ENCODE measurements at regions not wholly inside any gene's neighbourhood (a gene's known extent, or its start where the extent isn't known, plus 50 kb on each side); places are given as distances from the start of the nearest gene placed in this dataset.

GRCh38 chr4:176404621-176405020 is 84.9 kb downstream of the SPCS3 start:
- Mint-ChIP-seq H3K27me3 (no peaks in the 10 kb centered on the region), H3K27ac (no peak overlapping the region), H3K9me3 (ENCODE audit: low read depth) (no peaks in the 10 kb centered on the region), H3K4me3 (ENCODE audit: low read depth) (no peak overlapping the region), H3K4me1 (ENCODE audit: low read depth) (no peaks in the 10 kb centered on the region), H3K36me3 (ENCODE audit: insufficient read depth) (no peaks in the 10 kb centered on the region)
- no peak for TF ChIP-seq CTCF (IDR thresholded peaks at IDR 0.05; ENCODE audit: unreplicated experiment)
- no peak for DNase-seq (ENCODE audit: low spot score, unreplicated experiment)

- no peak for DNase-seq (ENCODE audit: low spot score, unreplicated experiment)
- Mint-ChIP-seq H3K9me3 (ENCODE audit: low read depth) (peaks cover 6% of the 10 kb centered on the region), H3K27ac (no peak overlapping the region), H3K36me3 (ENCODE audit: insufficient read depth) (no peaks in the 10 kb centered on the region), H3K4me3 (ENCODE audit: low read depth) (no peak overlapping the region), H3K27me3 (no peaks in the 10 kb centered on the region), H3K4me1 (ENCODE audit: low read depth) (no peaks in the 10 kb centered on the region)
- no peak for TF ChIP-seq CTCF (IDR thresholded peaks at IDR 0.05; ENCODE audit: unreplicated experiment)
These were observed 86.5 kb downstream of the SPCS3 start for GRCh38 chr4:176406297-176406696.

GRCh38 chr4:176406736-176407135 is 87.0 kb downstream of the SPCS3 start:
- no peaks in the 10 kb centered on the region for H3K36me3 Mint-ChIP-seq (ENCODE audit: insufficient read depth)
- no peak for DNase-seq (ENCODE audit: low spot score, unreplicated experiment)

GRCh38 chr4:176409627-176410026 is 89.9 kb downstream of the SPCS3 start:
- no peak for TF ChIP-seq CTCF (IDR thresholded peaks at IDR 0.05; ENCODE audit: unreplicated experiment)
- no peak overlapping the region for H3K27ac Mint-ChIP-seq
- peaks cover 10% of the 10 kb centered on the region for H3K9me3 Mint-ChIP-seq (ENCODE audit: low read depth)
- H3K36me3 Mint-ChIP-seq (ENCODE audit: insufficient read depth): no peaks in the 10 kb centered on the region
- H3K4me3 Mint-ChIP-seq (ENCODE audit: low read depth): no peak overlapping the region
- H3K27me3 Mint-ChIP-seq: no peaks in the 10 kb centered on the region
- DNase-seq (ENCODE audit: low spot score, unreplicated experiment): no peak
- H3K4me1 Mint-ChIP-seq (ENCODE audit: low read depth): no peaks in the 10 kb centered on the region

More at GRCh38 chr4:176406736-176407135, 87.0 kb downstream of the SPCS3 start:
- H3K27ac Mint-ChIP-seq: no peak overlapping the region
- no peak for TF ChIP-seq CTCF (IDR thresholded peaks at IDR 0.05; ENCODE audit: unreplicated experiment)
- peaks cover 9% of the 10 kb centered on the region for H3K9me3 Mint-ChIP-seq (ENCODE audit: low read depth)
- no peak overlapping the region for H3K4me3 Mint-ChIP-seq (ENCODE audit: low read depth)
- H3K4me1 Mint-ChIP-seq (ENCODE audit: low read depth): no peaks in the 10 kb centered on the region
- H3K27me3 Mint-ChIP-seq: no peaks in the 10 kb centered on the region

- Mint-ChIP-seq H3K4me1 (ENCODE audit: low read depth) (no peaks in the 10 kb centered on the region), H3K9me3 (ENCODE audit: low read depth) (peaks cover 10% of the 10 kb centered on the region), H3K27ac (no peak overlapping the region), H3K36me3 (ENCODE audit: insufficient read depth) (no peaks in the 10 kb centered on the region), H3K27me3 (no peaks in the 10 kb centered on the region), H3K4me3 (ENCODE audit: low read depth) (no peak overlapping the region)
- no peak for TF ChIP-seq CTCF (IDR thresholded peaks at IDR 0.05; ENCODE audit: unreplicated experiment)
- DNase-seq (ENCODE audit: low spot score, unreplicated experiment): no peak
These were observed 93.4 kb downstream of the SPCS3 start for GRCh38 chr4:176413171-176413570.

All from progenitor cell of endocrine pancreas (in vitro differentiated cells).